ENCODE measurements at regions not wholly inside any gene's neighbourhood (a gene's known extent, or its start where the extent isn't known, plus 50 kb on each side); places are given as distances from the start of the nearest gene placed in this dataset.

DNA sequence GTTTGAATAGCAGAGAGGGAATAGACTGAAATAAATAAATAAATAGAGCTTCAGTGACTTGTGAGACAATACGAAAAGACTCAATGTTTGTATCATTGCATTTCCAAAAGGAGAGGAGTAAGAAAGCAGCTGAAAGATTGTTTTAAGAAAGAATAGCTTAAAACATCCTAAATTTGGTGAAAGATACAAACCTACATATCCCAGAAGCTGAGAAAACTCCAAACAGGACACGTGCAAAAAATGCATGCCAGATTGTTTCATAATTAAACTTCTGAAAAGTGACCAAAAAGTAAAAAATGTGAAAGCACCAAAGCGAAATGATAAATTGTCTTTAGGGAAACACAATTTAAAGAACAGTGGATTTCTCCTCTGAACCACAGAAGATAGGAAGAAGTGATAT, 711.0 kb downstream of the AACS start:
- Histone ChIP-seq H3K4me3 (no peak overlapping the region), H3K36me3 (no peaks in the 10 kb centered on the region), H3K27me3 (peaks cover 0 to 3% (median 0%) of the 10 kb centered on the region in 9 donors), H3K27ac (no peak overlapping the region), H3K9me3 (peaks cover 0 to 15% (median 0%) of the 10 kb centered on the region in 12 donors), H3K4me1 (no peaks in the 10 kb centered on the region)
- no peak for ATAC-seq
- intact Hi-C loops (cut with DNase I) = no loop called here
- TF ChIP-seq, protein P1, sequence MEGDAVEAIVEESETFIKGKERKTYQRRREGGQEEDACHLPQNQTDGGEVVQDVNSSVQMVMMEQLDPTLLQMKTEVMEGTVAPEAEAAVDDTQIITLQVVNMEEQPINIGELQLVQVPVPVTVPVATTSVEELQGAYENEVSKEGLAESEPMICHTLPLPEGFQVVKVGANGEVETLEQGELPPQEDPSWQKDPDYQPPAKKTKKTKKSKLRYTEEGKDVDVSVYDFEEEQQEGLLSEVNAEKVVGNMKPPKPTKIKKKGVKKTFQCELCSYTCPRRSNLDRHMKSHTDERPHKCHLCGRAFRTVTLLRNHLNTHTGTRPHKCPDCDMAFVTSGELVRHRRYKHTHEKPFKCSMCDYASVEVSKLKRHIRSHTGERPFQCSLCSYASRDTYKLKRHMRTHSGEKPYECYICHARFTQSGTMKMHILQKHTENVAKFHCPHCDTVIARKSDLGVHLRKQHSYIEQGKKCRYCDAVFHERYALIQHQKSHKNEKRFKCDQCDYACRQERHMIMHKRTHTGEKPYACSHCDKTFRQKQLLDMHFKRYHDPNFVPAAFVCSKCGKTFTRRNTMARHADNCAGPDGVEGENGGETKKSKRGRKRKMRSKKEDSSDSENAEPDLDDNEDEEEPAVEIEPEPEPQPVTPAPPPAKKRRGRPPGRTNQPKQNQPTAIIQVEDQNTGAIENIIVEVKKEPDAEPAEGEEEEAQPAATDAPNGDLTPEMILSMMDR (IDR thresholded peaks at IDR 0.05) = no peak
- TF ChIP-seq POLR2A (IDR thresholded peaks at IDR 0.05) = no peak
- DNase-seq = no peak
- 75 to 82% (median 77%) methylated on average over 3 of the region's 3 CpGs for WGBS, 4 donors

DNA sequence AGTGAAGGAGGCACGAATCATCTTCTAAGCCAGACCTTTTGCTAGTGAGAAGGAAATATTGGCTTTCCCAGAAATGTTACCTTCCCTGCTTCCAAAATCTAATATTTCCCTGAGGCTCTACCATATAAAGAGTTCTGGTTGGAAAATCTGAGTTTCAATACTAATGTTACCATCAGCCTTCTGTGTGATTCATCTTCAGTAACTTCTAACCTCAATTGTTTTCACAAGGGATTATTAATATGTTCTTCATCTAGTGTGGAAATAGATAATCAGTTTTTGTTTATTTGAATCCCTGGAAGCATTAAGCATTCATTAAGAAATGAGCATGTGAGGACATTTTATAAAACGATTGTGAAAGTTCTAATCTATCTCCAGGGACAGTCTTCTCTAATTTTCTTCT, 720.9 kb downstream of the AACS start:
- no peak for ATAC-seq
- Histone ChIP-seq H3K27me3 (no peaks in the 10 kb centered on the region), H3K4me3 (no peak overlapping the region), H3K36me3 (no peaks in the 10 kb centered on the region), H3K9me3 (peaks cover 0 to 14% (median 0%) of the 10 kb centered on the region in 12 donors), H3K4me1 (no peaks in the 10 kb centered on the region), H3K27ac (no peak overlapping the region)
- TF ChIP-seq, protein P1 (IDR thresholded peaks at IDR 0.05) = no peak
- TF ChIP-seq POLR2A (IDR thresholded peaks at IDR 0.05) = no peak
- intact Hi-C loops (cut with DNase I) = no loop called here
- DNase-seq = no peak
- WGBS, 4 donors = 36 to 46% (median 41%) methylated on average over 2 of the region's 2 CpGs

DNA sequence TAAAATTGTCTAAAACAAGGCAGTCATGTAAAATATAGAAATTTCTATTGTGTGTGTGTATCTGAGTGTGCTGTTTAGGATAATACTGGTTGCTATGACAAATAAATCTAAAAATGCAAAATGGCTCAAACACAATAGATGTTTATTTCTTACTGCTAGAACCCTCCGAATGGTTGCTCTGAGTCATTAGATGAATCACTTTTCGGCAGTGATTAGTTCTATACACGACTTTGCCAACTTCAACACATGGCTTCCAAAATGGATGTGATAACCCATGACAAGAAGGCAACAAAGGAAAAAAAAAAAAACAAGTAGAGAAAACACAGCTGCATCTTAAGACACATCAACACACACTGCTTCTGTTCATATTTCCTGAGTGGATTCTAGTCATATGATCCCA, 729.2 kb downstream of the AACS start:
- 64 to 69% (median 65%) methylated on average over 3 of the region's 3 CpGs for WGBS, 4 donors
- no peaks in the 10 kb centered on the region for H3K4me1 ChIP-seq
- H3K27me3 ChIP-seq = no peaks in the 10 kb centered on the region
- no peak overlapping the region for H3K27ac ChIP-seq
- H3K4me3 ChIP-seq = no peak overlapping the region
- intact Hi-C loops (cut with DNase I) = no loop called here
- H3K36me3 ChIP-seq = no peaks in the 10 kb centered on the region
- TF ChIP-seq, protein P1 (IDR thresholded peaks at IDR 0.05) = no peak
- TF ChIP-seq POLR2A (IDR thresholded peaks at IDR 0.05) = no peak
- peaks cover 0 to 14% (median 0%) of the 10 kb centered on the region in 12 donors for H3K9me3 ChIP-seq
- no peak for DNase-seq
- ATAC-seq = no peak

DNA sequence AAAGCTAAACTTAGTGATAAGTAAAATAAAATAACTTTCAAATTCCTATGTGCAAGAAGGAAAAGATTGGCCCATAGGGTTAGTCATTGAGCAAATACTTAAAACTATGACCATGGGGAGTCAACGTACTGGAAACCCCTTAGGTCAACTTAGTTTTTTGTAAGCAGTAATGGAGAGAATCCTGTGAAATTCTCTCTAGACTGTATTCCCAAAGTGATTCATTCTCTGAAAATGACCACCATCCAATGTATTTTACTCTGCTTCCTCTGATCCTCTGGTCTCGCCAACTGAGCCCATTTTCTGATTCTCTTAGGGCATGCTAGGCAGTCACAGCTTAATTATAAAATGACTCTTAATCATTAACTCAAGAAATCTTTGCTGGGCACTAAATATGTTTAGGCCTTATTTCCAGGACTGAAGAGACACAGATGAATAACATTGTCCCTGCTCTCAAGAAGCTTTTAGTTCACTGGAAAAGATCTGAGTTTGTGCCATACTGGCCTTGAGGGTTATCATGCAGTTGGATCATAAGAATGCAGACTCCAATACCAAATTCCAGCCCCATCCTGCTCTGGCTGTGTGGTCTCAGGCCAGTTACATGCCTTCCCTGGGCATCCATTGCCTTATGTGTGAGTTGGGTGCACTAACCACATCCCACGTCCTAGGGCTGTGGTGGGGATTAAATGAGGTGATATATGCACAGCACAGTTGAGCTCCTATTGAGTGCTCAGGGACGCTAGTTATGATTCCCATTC, 732.4 kb downstream of the AACS start:
- Histone ChIP-seq H3K4me3 (no peak overlapping the region), H3K4me1 (no peaks in the 10 kb centered on the region), H3K27me3 (no peaks in the 10 kb centered on the region), H3K27ac (no peak overlapping the region), H3K9me3 (no peaks in the 10 kb centered on the region), H3K36me3 (no peaks in the 10 kb centered on the region)
- no peak for TF ChIP-seq POLR2A (IDR thresholded peaks at IDR 0.05)
- TF ChIP-seq, protein P1 (IDR thresholded peaks at IDR 0.05) = no peak
- WGBS, 4 donors = 66 to 83% (median 70%) methylated on average over 4 of the region's 4 CpGs
- intact Hi-C loops (cut with DNase I) = no loop called here
- ATAC-seq = no peak
- DNase-seq = no peak

Measured in heart left ventricle (tissue), 16 donors.